PFSK-1 (cell line): ENCODE measurements at regions not wholly inside any gene's neighbourhood (a gene's known extent, or its start where the extent isn't known, plus 50 kb on each side); places are given as distances from the start of the nearest gene placed in this dataset.

Experiments
- SIN3A ChIP-seq: IDR thresholded peaks from 2 replicates; pipeline ENCODE4 v1.6.1; 2012; ENCODE audit warnings: mild to moderate bottlenecking, low read length, moderate library complexity, borderline replicate concordance; ENCODE audit not compliant: insufficient read depth
- TAF1 ChIP-seq: IDR thresholded peaks from 2 replicates; pipeline ENCODE4 v1.6.1; 2012; ENCODE audit warnings: low read length, control low read depth, borderline replicate concordance; ENCODE audit not compliant: insufficient read depth

DNA sequence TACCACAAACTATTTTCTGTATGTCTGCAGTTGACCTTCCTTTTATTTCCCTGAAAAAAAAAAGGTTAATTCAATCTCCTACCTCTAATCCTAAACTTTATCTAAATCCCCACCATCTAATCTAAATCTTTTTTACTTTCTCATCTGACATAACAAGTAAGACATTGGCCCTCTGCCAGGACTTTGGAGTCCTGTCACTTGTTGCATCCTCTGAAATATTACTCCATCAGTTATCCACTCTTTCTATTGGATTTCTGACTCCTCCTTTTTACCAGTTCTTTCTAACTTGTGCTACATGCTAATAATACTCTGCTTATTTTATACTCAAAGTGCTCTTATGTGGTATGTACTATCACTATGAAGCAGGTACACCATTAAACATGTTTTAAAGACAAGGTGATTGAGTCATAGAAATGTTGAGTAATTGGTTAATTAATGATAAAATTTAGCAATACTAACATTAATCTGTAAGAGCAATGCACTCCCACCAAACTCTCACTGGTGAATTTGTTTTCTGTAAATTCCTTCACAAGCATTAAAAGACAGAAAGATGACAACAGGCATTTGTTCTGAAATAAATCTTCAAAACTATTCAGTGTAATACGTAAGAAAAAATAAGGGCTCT is 914.2 kb upstream of the RAG2 start:
- TF ChIP-seq SIN3A: no peak
- no peak for TF ChIP-seq TAF1
